ENCODE measurements at regions not wholly inside any gene's neighbourhood (a gene's known extent, or its start where the extent isn't known, plus 50 kb on each side); places are given as distances from the start of the nearest gene placed in this dataset.

- DNase-seq (ENCODE audit: low read depth in 2 of 2, low spot score in 1 of 2), result no peak
Measured at GRCh38 chr10:91035650-91036292, 114.9 kb upstream of the ANKRD1 start.

- no peak for DNase-seq (ENCODE audit: low read depth in 2 of 2, low spot score in 1 of 2)
Measured at GRCh38 chr10:91036807-91037411, 116.0 kb upstream of the ANKRD1 start.

- DNase-seq (ENCODE audit: low read depth in 2 of 2, low spot score in 1 of 2), result no peak
Measured at GRCh38 chr10:91038971-91039370, 118.1 kb upstream of the ANKRD1 start.

GRCh38 chr10:91040343-91040742 lies 119.5 kb upstream of the ANKRD1 start:
- no peak for DNase-seq (ENCODE audit: low read depth in 2 of 2, low spot score in 1 of 2)

GRCh38 chr10:91042069-91042468 lies 121.2 kb upstream of the ANKRD1 start:
- no peak for DNase-seq (ENCODE audit: low read depth in 2 of 2, low spot score in 1 of 2)

GRCh38 chr10:91043173-91043910 lies 122.5 kb upstream of the ANKRD1 start:
- DNase-seq (ENCODE audit: low read depth in 2 of 2, low spot score in 1 of 2), result no peak

- no peak for DNase-seq (ENCODE audit: low read depth in 2 of 2, low spot score in 1 of 2)
Measured at GRCh38 chr10:91046869-91047268, 126.0 kb upstream of the ANKRD1 start.

GRCh38 chr10:91048380-91048779 lies 127.5 kb upstream of the ANKRD1 start:
- no peak for DNase-seq (ENCODE audit: low read depth in 2 of 2, low spot score in 1 of 2)

GRCh38 chr10:91049296-91049987 lies 128.6 kb upstream of the ANKRD1 start:
- DNase-seq (ENCODE audit: low read depth in 2 of 2, low spot score in 1 of 2), result no peak

- no peak for DNase-seq (ENCODE audit: low read depth in 2 of 2, low spot score in 1 of 2)
Measured at GRCh38 chr10:91049988-91050360, 129.1 kb upstream of the ANKRD1 start.

- no peak for DNase-seq (ENCODE audit: low read depth in 2 of 2, low spot score in 1 of 2)
Measured at GRCh38 chr10:91050371-91051034, 129.6 kb upstream of the ANKRD1 start.

GRCh38 chr10:91051829-91052228 lies 130.9 kb upstream of the ANKRD1 start:
- DNase-seq (ENCODE audit: low read depth in 2 of 2, low spot score in 1 of 2), result no peak

GRCh38 chr10:91054325-91054724 lies 133.4 kb upstream of the ANKRD1 start:
- DNase-seq (ENCODE audit: low read depth in 2 of 2, low spot score in 1 of 2), result no peak

- no peak for DNase-seq (ENCODE audit: low read depth in 2 of 2, low spot score in 1 of 2)
Measured at GRCh38 chr10:91061187-91061586, 140.3 kb upstream of the ANKRD1 start.

- no peak for DNase-seq (ENCODE audit: low read depth in 2 of 2, low spot score in 1 of 2)
Measured at GRCh38 chr10:91061608-91062007, 140.7 kb upstream of the ANKRD1 start.

GRCh38 chr10:91062091-91062490 lies 141.2 kb upstream of the ANKRD1 start:
- no peak for DNase-seq (ENCODE audit: low read depth in 2 of 2, low spot score in 1 of 2)

- DNase-seq (ENCODE audit: low read depth in 2 of 2, low spot score in 1 of 2), result no peak
Measured at GRCh38 chr10:91071786-91072185, 148.7 kb upstream of the PCGF5 start.

GRCh38 chr10:91073286-91073979 lies 147.0 kb upstream of the PCGF5 start:
- DNase-seq (ENCODE audit: low read depth in 2 of 2, low spot score in 1 of 2), result no peak

- no peak for DNase-seq (ENCODE audit: low read depth in 2 of 2, low spot score in 1 of 2)
Measured at GRCh38 chr10:91076991-91077548, 143.4 kb upstream of the PCGF5 start.

GRCh38 chr10:91077549-91078071 lies 142.9 kb upstream of the PCGF5 start:
- no peak for DNase-seq (ENCODE audit: low read depth in 2 of 2, low spot score in 1 of 2)

All from stimulated activated CD8-positive, alpha-beta memory T cell treated with anti-CD3 and anti-CD28 coated beads, Interleukin-4, amount 100 ng/mL, for 1 hour (primary cell).